ENCODE measurements at regions not wholly inside any gene's neighbourhood (a gene's known extent, or its start where the extent isn't known, plus 50 kb on each side); places are given as distances from the start of the nearest gene placed in this dataset.

GRCh38 chr6:53995935-53996334, 115.3 kb upstream of the MLIP start:
- no peak for TF ChIP-seq CTCF (IDR thresholded peaks at IDR 0.05)
- no peak for TF ChIP-seq POLR2A (IDR thresholded peaks at IDR 0.05)

Measured in Peyer's patch (tissue), 4 donors.